Head of caudate nucleus (tissue), 42 donors: ENCODE measurements at regions not wholly inside any gene's neighbourhood (a gene's known extent, or its start where the extent isn't known, plus 50 kb on each side); places are given as distances from the start of the nearest gene placed in this dataset.
"Not testable (repeated sequence)": the region's sequence is repeated elsewhere in the genome, so short reads cannot be mapped to it uniquely, and the experiment has no call there.

Experiments
- DNase-seq, 42 donors: peaks; one replicate each; pipeline versions ENCODE4 v3.0.0 to v3.0.0-alpha.2; 2020 to 2021; ENCODE audit warnings: mixed read lengths in 7 of 42
- intact Hi-C: fragments of 100-400 bp; cut with DNase I; formaldehyde crosslinking; loops from one replicate; pipeline ENCODE4 v1.15.0; 2022

DNA sequence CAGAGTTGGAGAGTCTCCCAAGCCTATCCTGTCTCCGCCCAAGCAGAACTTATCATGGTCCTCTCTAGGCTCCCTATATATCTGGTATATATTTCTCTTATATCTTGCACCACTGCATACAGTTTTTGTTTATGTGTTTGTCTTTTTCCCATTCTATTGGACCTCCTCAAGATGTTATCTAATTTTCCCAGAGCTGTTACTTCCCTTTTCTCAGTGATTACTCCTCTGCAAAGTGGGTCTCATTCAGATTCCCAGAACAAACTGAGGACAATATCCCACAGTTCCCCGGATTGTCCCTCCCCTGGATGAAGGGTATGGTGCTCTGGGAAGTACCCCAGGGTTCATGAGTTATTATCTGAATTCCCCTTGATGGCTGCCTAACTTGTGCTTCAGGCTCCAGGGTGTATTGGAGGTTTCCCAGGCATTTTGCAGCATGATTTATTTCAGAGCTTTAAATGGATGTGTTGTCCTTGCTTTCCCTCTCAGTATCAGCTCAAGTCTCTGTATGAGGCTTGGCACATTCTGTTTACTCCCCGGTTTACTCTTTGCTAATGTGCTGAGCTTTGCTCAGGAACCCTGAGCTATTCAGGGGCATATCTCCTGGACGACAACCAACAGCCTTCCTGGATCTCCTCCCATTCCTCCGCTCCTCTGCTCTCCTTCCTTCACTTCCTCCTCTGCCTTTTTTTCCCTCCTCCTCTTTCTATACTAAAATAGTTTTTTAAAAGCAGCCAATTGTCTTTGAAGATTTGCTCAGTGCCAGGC is 329.3 kb downstream of the SPRY2 start:
- peak in 25 of 42 donors; percentile 3 to 54 (median 29) for DNase-seq
- intact Hi-C loops, result loop anchor here (10.0 kb wide), 1 partner anchor 333 kb away; the partner anchor contains the start of gene SPRY2

DNA sequence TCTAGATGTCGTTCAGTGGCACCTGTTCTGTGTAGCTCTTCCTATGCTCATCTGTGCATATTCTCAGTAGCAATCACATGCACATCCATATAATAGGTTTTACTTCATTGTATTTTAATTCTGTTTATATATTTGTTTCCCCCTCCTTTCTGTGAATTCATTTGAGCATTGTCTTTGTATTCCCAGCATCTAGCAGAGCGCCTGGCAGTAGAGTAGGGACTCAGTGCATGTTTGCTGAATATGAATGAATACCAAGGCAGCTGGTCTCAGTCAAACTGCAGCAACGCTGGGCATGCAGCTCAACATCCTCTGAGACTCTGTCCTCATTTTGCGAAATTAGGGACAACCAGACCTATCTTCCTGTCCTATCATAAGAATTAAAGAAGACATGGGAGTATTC is 330.1 kb downstream of the SPRY2 start:
- intact Hi-C loops, result loop anchor here (10.0 kb wide), 1 partner anchor 334 kb away; the partner anchor contains the start of gene SPRY2

DNA sequence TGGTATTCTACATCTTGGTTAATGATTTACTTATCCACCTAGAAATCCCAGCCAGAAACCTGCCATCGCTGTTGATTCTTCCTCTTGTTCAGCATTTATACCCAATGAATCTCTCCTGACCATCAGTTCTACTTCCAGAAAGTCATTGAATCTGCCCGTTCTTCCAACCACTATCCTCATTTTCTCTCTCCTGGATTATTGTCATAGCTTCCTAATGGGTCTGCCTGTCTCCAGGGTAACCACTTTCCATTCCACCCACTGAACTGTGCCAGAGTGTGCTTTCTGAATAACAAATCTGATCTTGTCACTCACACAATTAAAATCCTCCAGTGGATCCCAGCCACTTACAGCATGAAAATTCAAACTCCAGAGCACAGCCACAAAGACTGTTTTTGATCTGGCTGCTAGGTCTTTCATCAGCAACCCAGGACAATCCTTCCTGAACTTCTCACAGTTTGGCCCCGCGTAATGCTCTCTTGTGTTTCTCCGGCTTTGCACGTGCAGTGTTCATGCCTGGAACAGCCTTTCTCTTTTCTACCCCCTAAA is 330.6 kb downstream of the SPRY2 start:
- DNase-seq, result peak; percentile 14 to 85 (median 50)
- intact Hi-C loops, result loop anchor here (10.0 kb wide), 1 partner anchor 334 kb away; the partner anchor contains the start of gene SPRY2

More for the DNA sequence above, 330.1 kb downstream of the SPRY2 start:
- DNase-seq, result peak in 39 of 42 donors; percentile 11 to 79 (median 52)

GRCh38 chr13:80009760-80010159 is 331.2 kb downstream of the SPRY2 start:
- no peak for DNase-seq
- intact Hi-C loops, result loop anchor here (10.0 kb wide), 1 partner anchor 335 kb away; the partner anchor contains the start of gene SPRY2

DNA sequence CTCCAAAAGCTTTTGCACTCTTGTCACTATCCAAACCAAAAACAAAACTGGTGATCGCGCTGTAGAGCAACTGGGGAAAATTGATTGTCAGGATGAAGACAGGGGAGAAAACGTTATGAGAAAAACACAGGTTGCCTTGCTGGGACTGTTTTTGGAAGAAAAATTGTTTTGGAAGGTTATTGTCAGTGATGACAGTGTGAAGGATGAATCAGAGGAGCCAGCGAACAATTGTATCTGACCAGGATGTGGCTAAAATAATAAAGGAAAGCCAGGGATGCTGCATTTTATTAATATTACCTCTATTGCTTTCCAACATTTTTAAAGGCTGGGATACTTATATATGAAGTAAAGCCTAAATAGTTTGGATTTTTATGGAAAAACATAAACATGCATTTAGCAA is 334.0 kb downstream of the SPRY2 start:
- intact Hi-C loops, result no loop called here
- no peak for DNase-seq

GRCh38 chr13:80001510-80001842 is 339.4 kb downstream of the SPRY2 start:
- peak in 1 of 42 donors; percentile 7 for DNase-seq
- intact Hi-C loops, result no loop called here

DNA sequence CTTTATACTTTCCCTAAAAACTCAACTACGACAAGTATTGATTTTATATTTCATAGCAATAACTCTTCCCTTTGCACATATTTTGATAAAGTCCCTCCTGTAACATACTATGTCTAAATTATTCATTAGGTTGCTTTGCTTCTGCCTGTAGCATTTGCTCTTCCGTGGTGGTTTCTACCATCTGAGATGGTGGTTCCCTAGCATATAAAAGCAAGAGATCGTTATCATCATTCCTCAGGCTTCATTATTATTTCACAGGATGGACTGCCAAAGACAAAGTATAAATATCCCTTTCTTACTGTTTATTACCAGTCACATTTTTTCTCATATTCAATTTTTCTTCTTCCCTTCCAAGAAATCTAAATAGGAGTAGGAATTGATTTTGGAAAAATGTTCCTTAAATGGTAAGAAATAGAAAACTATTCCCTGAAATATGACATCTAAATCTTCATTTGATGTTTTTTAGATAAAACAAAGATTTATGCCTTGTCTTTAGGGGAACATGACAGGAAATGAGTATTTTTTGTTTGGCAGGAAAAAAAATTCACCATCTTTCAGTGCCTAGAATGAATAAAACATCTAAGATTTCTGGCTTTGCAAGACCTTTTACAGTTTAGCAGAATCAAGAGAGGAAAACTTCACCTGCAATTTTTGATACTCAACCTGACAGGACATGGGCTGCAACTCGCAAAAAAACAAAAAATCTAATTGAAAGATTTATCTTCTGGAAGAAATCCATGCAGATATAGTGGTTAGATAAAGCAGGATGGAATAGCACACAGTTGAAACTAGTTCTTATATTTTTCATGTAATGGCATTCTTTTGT is 340.0 kb downstream of the SPRY2 start:
- DNase-seq, result no peak
- intact Hi-C loops, result no loop called here

GRCh38 chr13:79999601-80000000 is 341.3 kb downstream of the SPRY2 start:
- no peak for DNase-seq
- intact Hi-C loops, result no loop called here

DNA sequence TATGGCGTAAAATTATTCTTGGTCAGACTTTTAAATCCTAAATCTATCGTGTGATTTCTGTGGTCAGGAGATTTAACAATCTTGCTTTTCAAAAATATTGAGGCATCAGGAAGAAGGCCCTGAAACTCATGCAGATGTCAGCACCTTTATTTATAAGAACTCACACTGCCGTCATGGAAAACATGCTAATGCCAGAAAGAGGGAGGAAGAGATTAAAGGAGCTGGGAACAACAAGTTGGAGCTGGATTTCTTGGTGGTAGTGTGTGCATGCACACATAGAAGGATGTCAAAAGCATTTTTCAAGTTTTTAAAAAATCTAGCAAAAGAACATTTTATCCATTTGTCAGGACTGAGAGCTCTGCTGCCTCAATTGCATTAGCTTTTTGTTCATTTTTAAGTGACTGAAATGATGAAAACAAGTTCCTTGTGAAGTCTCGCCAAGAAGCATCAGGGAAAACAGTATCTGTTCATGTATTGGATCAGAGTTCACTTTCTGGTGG is 342.5 kb downstream of the SPRY2 start:
- DNase-seq, result no peak

GRCh38 chr13:79997244-79997643 is 343.7 kb downstream of the SPRY2 start:
- no peak for DNase-seq
- intact Hi-C loops, result no loop called here

More for the DNA sequence above, 342.5 kb downstream of the SPRY2 start:
- intact Hi-C loops, result no loop called here

DNA sequence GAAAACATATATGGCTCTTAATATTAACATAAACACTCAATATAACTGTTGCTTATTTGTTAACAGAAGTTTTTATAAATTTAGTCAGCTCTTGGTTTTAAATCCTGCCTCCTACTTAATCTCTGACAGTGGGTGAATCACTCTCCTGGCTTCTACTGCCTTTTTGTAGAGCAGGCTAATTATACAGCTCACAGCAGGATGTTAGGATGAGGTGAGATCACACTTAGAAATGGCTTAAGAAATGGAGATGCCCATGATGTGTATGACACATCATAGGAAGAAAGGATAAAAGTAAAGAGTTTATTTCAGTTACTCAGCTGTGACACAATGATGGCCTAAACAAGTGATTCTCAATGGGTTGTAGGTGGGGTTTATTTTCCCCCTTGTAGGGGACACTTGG is 345.6 kb downstream of the SPRY2 start:
- DNase-seq, result peak in 2 of 42 donors; percentile 17 to 35
- intact Hi-C loops, result no loop called here

DNA sequence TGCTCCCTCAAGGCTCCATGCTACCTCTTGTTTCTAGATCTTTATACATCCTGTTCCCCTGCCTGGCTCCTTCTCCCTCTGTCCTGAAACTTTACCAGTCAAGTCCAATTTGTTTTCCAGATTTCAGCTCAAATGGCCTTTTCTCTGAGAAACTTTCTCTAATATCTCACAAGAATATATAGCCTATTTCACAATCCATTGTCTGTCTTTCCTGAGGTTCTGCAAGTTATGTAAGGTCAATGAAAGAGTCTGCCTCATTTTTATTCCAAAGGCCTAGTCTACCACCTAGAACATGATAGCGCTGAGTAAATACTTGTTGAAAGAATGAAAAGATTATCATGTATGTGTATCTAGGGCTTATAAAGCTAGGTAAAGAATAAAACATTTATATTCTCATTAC is 348.8 kb downstream of the SPRY2 start:
- no peak for DNase-seq
- intact Hi-C loops, result no loop called here

GRCh38 chr13:79990048-79990447 is 350.9 kb downstream of the SPRY2 start:
- no peak for DNase-seq
- intact Hi-C loops, result no loop called here

DNA sequence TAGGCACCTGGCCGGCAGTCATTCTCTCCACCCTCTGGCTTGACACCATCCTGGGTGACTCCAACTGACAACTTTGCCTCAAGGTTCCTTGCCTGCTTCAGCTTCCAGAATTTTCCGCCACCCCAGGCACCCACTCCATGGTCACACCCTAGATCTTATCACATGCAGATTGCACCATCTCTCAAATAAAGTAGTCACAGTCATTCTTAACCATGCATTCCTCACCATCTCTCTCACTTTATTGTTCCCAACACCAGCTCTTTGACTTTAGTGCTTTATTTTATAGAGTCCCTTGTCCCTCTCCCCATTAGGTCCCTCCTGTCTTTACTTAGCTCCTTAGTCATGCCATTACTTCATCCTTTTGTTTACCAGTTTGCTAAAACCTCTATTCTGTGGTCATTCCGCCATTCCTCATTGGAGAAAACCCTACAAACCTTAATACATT is 351.7 kb downstream of the SPRY2 start:
- intact Hi-C loops, result no loop called here
- DNase-seq, result no peak

GRCh38 chr13:79988573-79988972 is 352.4 kb downstream of the SPRY2 start:
- intact Hi-C loops, result no loop called here
- no peak for DNase-seq

- intact Hi-C loops, result no loop called here
- DNase-seq, result no peak
These were observed 353.2 kb downstream of the SPRY2 start for GRCh38 chr13:79987761-79988160.

DNA sequence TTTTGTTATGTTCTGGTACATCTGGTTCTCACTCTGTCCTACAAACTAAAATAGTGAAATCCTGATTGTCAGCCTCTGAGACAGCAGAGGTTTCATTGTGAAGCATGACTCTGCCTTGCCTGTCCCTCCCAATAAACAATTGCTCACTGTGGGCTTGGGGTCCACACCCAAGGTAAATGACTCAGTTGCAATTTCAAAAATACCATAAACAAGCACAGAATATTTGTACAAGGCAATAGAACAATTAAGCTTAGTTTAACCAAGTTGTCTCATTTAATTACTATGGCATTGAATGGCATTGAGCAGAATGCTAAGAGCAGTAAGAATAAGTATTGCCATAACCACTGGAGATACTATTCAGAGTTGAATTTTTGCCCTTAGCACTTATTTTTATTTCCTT is 353.6 kb downstream of the SPRY2 start:
- DNase-seq, result no peak
- intact Hi-C loops, result no loop called here

DNA sequence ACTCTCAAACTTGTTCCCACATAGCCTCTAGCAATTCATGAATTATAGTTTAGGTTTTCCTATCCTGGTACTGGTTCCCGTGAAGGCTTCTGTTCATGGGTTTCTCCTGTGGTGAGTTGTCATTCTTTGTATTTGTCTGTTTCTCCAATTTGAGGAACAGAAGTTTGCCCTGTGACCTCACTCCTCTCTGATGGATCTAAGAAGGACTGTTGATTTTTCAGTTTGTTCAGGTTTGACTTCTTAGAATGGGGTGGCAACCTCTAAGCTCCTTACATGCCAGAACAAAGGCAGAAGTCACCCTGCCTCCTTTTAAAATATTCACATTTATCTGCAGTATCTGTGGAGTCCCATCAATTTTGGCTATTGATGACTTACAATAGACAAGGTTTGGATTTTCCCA is 354.0 kb downstream of the SPRY2 start:
- intact Hi-C loops, result no loop called here

GRCh38 chr13:79974935-79975650 is 365.8 kb downstream of the SPRY2 start:
- DNase-seq, intact Hi-C loops: not testable (repeated sequence)

More for the DNA sequence above, 354.0 kb downstream of the SPRY2 start:
- DNase-seq, result no peak
